Testis (tissue), 2 donors: ENCODE measurements at regions not wholly inside any gene's neighbourhood (a gene's known extent, or its start where the extent isn't known, plus 50 kb on each side); places are given as distances from the start of the nearest gene placed in this dataset.
A peak's percentile ranks its signal among the peaks of the same experiment; 100 is the strongest.

Experiments
- DNase-seq: peaks from one replicate; pipeline ENCODE4 v3.0.0-alpha.2; 2019
- H3K27ac ChIP-seq, 2 donors: fragments of 200-600 bp; sonication (generic); one replicate each; pipeline ENCODE4 v1.5.1; 2019
- H3K27me3 ChIP-seq: fragments of 200-600 bp; sonication (generic); one replicate; pipeline ENCODE4 v1.5.1; 2019
- H3K36me3 ChIP-seq: fragments of 200-600 bp; sonication (generic); one replicate; pipeline ENCODE4 v1.5.1; 2017; ENCODE audit warnings: low read depth; ENCODE audit errors: missing control alignments
- H3K4me1 ChIP-seq: fragments of 200-600 bp; sonication (generic); one replicate; pipeline ENCODE4 v1.5.1; 2019
- H3K4me3 ChIP-seq, 2 donors: fragments of 200-600 bp; sonication (generic); one replicate each; pipeline ENCODE4 v1.5.1; 2017 to 2019
- H3K9me3 ChIP-seq: fragments of 200-600 bp; sonication (generic); one replicate; pipeline ENCODE4 v1.5.1; 2017
- POLR2A ChIP-seq: fragments of 450-650 bp; IDR thresholded peaks from one replicate; pipeline ENCODE4 v1.6.1; 2017; ENCODE audit warnings: antibody characterized with exemption, mild to moderate bottlenecking, moderate library complexity
- WGBS, 2 donors: methylation state at CpG; one replicate each; pipeline ENCODE4 v1.1.5; 2018; 5-methylcytosine and 5-hydroxymethylcytosine counted together
- intact Hi-C: fragments of 100-400 bp; cut with DNase I; formaldehyde crosslinking; loops from one replicate; pipeline ENCODE4 v1.15.1; 2023; ENCODE audit warnings: low total_unique reads
- TF ChIP-seq, protein P1 (sequence below), 3 experiments: fragments of 450-650 bp in 2 of 3; fragments of 200-600 bp in 1 of 3; sonication (generic) in 1 of 3; IDR thresholded peaks; one replicate each; pipeline ENCODE4 v1.5.1; 2016 to 2019; ENCODE audit warnings: antibody characterized with exemption in 3 of 3, mild to moderate bottlenecking in 2 of 3, moderate library complexity in 1 of 3

DNA sequence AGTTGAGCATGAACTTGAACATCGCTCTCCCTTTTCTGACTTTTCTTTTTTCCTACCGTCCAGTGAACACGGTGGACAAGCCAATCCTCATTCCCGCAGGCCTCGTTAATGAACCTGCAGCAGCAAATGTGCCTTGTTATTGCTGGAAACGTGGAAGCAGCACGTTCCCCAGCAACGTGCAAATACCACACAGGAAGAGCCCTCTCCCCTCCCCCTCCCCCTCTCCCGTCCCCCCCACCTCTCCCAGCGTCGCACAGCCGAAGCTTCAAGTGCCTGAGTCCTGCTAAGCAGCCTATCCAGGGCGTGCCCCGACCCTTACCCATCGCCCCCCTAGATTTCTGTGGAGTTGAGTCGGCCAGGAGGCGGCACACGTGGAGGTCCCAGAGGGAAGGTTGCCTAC lies 219.9 kb downstream of the BCOR start:
- H3K27ac ChIP-seq = no peak overlapping the region
- H3K4me1 ChIP-seq = no peaks in the 10 kb centered on the region
- TF ChIP-seq POLR2A = no peak
- TF ChIP-seq, protein P1, sequence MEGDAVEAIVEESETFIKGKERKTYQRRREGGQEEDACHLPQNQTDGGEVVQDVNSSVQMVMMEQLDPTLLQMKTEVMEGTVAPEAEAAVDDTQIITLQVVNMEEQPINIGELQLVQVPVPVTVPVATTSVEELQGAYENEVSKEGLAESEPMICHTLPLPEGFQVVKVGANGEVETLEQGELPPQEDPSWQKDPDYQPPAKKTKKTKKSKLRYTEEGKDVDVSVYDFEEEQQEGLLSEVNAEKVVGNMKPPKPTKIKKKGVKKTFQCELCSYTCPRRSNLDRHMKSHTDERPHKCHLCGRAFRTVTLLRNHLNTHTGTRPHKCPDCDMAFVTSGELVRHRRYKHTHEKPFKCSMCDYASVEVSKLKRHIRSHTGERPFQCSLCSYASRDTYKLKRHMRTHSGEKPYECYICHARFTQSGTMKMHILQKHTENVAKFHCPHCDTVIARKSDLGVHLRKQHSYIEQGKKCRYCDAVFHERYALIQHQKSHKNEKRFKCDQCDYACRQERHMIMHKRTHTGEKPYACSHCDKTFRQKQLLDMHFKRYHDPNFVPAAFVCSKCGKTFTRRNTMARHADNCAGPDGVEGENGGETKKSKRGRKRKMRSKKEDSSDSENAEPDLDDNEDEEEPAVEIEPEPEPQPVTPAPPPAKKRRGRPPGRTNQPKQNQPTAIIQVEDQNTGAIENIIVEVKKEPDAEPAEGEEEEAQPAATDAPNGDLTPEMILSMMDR (IDR thresholded peaks at IDR 0.05) = no peak
- no peaks in the 10 kb centered on the region for H3K27me3 ChIP-seq
- H3K36me3 ChIP-seq = no peaks in the 10 kb centered on the region
- H3K9me3 ChIP-seq = no peaks in the 10 kb centered on the region
- intact Hi-C loops = no loop called here
- DNase-seq = peak; percentile 44
- WGBS, 2 donors = 43 to 71% methylated on average over 8 to 13 of the region's 18 CpGs
- H3K4me3 ChIP-seq = no peak overlapping the region

DNA sequence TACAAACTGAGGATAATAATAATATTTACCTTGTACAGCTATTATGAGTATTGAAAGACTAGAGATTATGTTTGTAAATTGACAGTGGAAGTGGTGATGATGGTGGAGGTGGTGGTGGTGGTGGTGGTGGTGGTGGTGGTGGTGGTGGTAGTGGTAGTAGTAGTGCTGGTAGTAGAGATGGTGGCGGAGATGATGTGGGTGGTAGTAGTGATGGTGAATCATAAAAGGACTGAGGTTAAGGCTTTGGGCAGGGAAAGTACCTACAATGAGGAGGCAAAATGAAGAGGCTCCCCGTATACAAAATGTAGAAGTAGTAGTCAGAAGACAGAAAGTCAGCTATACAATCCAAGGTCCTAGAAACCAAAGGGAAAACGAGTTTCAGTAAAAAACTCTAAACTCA lies 214.1 kb downstream of the BCOR start:
- no peak for DNase-seq
- H3K4me1 ChIP-seq = no peaks in the 10 kb centered on the region
- no peaks in the 10 kb centered on the region for H3K27me3 ChIP-seq
- no peaks in the 10 kb centered on the region for H3K36me3 ChIP-seq
- 83 to 90% methylated on average over 3 of the region's 3 CpGs for WGBS, 2 donors
- H3K27ac ChIP-seq = no peak overlapping the region
- H3K4me3 ChIP-seq = no peak overlapping the region
- no peak for TF ChIP-seq POLR2A
- TF ChIP-seq, protein P1 (IDR thresholded peaks at IDR 0.05) = no peak
- intact Hi-C loops = no loop called here
- H3K9me3 ChIP-seq = no peaks in the 10 kb centered on the region

DNA sequence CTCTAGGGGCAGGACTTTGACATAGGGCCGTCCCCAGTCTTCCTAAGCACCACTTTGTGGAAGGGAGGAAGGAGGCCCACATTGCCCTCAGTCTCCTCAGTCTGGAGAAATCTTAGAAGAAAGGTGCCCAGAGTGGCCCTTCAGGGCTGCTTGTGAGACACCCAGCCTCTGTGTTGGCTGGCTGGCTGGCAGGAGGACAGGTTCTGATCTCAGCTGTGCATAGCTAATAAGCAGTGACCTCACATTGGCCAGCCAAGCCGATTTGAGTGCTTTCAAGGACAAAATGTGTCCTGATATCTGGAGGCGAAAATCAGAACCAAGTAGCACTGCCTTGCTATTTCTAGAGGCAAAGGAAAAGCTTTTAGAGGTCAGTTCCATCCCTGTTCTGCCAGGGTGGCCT lies 211.5 kb downstream of the BCOR start:
- intact Hi-C loops = no loop called here
- Histone ChIP-seq H3K27me3 (no peaks in the 10 kb centered on the region), H3K9me3 (no peaks in the 10 kb centered on the region), H3K36me3 (no peaks in the 10 kb centered on the region), H3K4me3 (no peak overlapping the region), H3K27ac (no peak overlapping the region), H3K4me1 (no peaks in the 10 kb centered on the region)
- TF ChIP-seq POLR2A = no peak
- TF ChIP-seq, protein P1 (IDR thresholded peaks at IDR 0.05) = no peak
- peak; percentile 81 for DNase-seq
- WGBS, 2 donors = 16 to 40% methylated on average over 1 to 3 of the region's 3 CpGs

DNA sequence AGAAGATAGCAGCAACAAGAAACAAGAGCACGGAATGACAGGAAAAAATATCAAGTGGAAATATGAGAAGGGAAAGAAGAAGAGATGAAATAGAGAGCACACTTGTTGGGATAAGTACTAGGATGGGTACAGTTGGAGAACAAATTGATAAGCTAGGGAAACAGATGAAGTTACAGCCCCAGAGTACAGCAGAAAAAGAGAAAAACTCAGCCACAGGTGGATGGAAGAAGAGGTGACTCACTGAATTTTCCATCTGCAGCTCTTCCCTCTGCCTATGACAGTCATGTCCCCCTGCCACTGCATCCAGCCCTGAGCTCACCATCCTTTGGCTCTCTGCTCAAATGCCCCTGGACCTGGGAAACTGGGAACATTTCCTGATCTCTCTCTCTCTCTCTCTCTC lies 209.0 kb downstream of the BCOR start:
- Histone ChIP-seq H3K4me1 (no peaks in the 10 kb centered on the region), H3K9me3 (no peaks in the 10 kb centered on the region), H3K36me3 (no peaks in the 10 kb centered on the region), H3K27me3 (no peaks in the 10 kb centered on the region), H3K27ac (no peak overlapping the region), H3K4me3 (no peak overlapping the region)
- DNase-seq = no peak
- intact Hi-C loops = no loop called here
- WGBS, 2 donors = 60 to 64% methylated on average over 1 of the region's 1 CpG
- no peak for TF ChIP-seq POLR2A
- TF ChIP-seq, protein P1 (IDR thresholded peaks at IDR 0.05) = no peak

DNA sequence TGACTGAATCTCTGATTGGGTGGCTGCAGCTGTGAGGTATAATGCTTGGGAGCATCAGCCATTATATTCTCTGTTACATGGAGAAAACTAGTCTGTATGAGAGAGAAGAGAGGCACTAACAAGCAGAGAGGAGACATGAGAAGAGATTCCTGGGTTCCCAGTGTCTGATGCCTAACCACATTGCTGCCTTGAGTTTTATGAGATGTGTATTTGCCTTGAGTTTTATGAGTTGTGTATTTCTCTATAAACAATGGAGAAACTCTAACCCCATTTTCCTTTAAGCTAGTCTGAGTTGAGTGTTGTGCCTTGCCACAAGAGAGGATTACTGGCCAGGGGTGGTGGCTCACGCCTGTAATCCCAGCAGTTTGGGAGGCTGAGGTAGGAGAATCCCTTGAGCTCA lies 208.1 kb downstream of the BCOR start:
- Histone ChIP-seq H3K27me3 (no peaks in the 10 kb centered on the region), H3K36me3 (no peaks in the 10 kb centered on the region), H3K9me3 (no peaks in the 10 kb centered on the region), H3K4me1 (no peaks in the 10 kb centered on the region), H3K27ac (no peak overlapping the region), H3K4me3 (no peak overlapping the region)
- 100% methylated on average over 1 of the region's 1 CpG for WGBS, 2 donors
- TF ChIP-seq POLR2A = no peak
- TF ChIP-seq, protein P1 (IDR thresholded peaks at IDR 0.05) = no peak
- intact Hi-C loops = no loop called here
- DNase-seq = no peak
